HG02885 (cell line): ENCODE measurements at regions not wholly inside any gene's neighbourhood (a gene's known extent, or its start where the extent isn't known, plus 50 kb on each side); places are given as distances from the start of the nearest gene placed in this dataset.
"Not testable (repeated sequence)": the region's sequence is repeated elsewhere in the genome, so short reads cannot be mapped to it uniquely, and the experiment has no call there.

Experiments
- ATAC-seq: cut with Tn5 transposase; IDR thresholded peaks from one replicate; pipeline ENCODE4 v1.9.1; 2021; ENCODE audit warnings: mild to moderate bottlenecking; ENCODE audit not compliant: unreplicated experiment, poor library complexity

DNA sequence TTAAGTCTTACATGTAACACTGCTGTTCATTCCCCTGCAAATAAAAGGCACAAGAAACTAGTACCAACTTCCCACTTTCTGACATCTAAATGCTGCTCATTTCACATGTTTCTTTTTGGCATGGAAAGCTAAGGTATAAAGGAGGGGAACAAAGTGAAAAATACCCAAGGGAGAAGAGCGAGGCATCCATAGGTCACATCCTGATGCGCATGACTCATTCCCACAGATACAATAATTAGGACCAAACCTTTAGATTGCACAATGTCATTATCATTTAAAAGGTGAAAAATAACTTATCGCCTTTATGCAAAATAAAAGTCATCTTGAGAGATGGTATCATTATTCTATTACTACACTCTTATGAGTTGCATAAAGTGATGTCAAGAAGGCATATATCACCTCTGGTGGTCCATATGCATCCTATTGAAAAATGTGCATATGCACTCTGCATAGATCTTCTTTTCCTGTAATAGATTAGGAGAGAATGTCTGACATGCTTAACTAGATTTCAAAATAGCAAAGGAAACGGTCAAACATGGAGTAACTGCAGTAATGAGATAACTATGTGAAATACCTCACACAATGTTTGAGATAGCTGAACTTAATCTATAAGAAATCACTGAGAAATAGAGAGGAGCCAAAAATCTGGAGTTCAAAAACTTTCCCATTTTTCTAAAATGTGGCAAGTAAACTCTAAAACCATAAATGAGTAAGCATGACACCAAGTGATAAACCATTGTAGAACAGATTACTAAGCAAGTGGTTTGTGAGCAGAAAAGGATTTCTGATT lies 382.5 kb upstream of the TMTC1 start:
- no peak for ATAC-seq

DNA sequence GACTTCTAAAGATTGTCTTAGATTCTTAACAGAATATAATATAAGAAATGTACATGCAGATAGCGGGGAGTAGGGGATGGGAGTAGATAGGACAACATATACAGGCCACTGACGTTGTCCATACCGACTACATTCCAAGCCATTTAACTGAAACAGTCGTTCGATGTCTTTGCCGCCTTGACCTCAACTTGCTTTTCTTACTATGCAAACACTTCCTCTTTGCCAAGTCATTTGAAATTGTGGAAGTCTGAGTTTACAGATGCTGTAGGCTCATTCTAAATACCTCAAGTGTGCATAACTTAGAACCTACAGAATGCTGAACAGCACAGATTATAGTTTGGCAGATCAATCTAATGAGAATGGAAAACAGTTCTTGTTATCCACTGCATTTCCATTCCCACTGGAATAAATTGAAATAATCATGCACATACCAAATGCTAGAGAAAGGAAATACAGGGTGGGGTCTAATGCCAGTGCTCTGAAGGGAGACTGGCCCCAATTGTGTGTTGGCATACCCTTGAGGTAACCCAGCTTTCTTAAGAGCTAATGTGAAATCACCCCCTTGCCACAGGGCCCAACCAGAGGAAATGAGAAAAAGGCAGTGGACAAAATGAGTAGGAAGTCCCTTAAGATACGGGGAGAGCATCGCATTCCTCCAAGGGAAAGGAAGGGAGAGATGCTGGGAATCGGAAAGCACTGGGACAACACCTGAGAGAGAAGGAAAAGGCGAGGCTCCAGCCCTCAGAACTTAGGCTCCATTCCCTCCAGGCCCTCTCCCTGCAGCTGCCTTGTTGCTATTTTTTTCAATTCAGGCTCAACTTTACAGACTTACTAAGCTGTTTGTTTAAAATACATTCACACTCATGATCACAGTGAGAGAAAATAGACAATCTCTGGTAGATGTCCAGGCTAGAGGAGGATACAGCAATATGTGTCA lies 380.9 kb upstream of the TMTC1 start:
- ATAC-seq: no peak

DNA sequence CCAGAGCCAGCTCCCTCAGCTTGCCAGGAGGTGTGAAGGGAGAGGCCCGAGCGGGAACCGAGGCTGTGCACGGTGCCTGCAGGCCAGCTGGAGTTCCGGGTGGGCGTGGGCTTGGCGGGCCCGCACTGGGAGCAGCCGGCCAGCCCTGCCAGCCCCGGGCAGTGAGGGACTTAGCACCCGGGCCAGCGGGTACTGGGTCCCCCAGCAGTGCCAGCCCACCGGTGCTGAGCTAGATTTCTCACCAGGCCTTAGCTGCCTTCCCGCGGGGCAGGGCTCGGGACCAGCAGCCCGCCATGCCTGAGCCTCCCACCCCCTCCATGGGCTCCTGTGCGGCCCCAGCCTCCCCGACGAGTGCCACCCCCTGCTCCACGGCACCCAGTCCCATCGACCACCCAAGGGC lies 373.1 kb upstream of the TMTC1 start:
- ATAC-seq: not testable (repeated sequence)

DNA sequence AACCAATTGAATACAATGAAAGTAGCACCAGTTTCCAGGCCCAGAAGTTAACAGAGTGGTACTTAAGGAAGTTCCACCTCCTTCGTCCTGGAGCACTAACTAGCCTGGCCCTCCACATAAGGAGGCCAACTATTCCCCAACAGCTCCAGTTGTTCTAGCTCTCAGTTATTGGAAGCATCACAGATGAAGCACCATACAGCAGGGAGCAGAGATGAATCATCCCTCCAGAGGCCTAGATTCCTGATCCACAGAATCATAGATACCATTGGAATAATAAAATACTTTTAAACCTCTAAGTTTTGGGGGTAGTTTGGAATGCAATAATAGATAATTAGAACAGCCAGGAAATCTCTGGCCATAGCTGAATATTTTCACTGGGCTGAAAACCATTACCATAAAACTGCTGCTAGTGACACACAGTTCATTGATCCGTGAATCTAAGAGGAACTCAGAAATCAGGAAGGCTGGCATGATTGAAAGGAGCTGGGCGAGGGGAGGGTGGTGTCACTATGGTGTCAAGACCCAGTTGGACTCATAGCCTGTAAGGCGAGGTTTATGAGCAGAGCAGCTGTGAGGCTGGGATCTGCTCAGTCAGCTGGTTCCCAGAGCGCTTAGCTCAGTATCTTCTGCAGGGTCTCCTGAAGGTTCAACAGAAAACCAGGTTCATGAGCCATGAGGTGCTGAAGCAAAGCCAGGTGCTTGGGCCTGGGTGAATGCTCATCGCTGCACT lies 371.4 kb upstream of the TMTC1 start:
- ATAC-seq: no peak

DNA sequence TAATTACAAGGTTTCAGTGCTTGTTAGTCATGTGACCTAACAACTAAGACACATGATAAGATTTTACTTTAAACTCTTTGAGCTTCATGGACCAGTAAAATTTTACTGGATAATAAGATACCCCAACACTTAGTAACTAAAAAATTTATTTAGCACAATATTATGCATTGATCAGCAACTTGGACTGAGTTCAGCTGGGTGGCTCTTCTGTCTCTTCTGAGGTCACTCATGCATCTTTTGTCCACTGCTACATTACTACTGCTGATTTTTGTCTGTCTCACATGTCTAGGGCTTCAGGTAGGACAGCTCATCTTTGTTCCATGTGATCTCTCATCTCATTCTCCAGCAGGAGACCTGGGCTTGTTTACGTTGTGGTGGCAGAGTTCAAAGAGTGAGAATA lies 370.2 kb upstream of the TMTC1 start:
- ATAC-seq: no peak

DNA sequence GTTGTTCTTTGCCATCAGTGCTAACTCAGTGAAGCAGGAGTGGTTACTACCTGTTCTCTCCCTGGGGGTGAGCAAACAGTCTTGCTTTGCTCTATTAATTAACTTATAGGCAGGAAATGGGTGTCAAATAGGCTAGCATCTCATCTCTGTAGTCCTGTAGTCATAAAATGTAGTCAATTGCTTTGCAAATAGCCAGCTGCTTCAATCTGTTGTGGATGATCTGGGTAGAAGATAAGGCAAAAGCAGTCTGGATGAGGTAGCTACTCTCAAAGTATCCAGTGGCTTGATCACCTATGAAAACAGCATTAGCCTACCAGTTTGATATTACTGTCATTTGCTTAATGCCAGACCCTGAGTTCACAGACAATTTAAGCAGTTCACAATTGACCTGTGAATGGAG lies 369.0 kb upstream of the TMTC1 start:
- ATAC-seq: no peak

DNA sequence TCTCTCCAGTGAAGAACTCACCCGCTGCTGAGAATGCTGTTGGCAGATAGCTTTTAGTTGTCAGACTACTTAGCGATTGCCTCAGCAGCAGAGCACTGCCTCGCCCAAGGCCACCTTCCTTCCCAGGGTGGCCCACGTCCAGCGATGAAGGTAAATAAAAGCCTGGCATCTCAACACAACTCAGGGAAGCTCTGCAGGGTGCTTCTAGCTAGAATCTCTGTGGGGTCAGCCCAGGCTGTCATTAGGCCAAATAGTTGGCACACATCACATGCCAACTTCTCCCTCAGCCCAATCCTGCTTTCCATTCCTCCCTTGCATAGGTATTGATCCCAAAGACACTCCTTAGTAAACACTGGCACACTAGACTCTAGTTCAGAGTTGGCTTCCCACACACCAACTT lies 368.1 kb upstream of the TMTC1 start:
- no peak for ATAC-seq

DNA sequence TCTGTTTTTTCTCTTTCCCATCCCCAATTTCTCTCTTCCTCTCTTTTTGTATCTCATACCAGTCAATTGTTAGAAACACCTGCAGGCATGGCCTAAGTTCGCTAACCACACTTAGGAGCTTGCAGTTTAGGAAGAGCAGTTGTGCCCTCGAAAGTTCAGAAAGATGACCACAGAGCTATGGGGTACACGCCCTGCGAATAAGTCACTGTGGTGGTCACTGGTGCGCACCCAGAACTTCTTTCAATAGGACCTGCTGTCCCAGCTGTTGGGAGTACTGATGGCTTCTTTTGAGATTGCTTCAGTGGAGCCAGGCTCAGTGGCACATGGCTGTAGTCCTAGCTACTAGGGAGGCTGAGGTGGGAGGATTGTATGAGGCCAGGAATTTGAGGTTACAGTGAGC lies 362.8 kb upstream of the TMTC1 start:
- no peak for ATAC-seq

DNA sequence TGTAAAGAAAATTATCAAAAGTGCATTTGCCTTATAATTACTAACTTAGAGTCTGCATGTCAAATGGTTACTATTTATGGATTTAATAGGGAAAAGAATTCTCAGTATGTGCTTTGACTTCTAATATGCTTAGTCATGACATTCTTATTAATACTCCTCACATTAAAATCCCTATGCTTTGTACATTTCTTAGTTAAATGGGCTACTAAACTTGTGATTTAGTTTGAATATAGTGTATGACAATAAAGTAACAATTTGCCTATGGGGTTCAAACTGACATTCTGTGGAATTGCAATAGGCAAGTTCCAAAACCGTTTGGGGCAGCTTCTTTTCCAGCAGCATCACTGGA lies 361.9 kb upstream of the TMTC1 start:
- ATAC-seq: no peak

DNA sequence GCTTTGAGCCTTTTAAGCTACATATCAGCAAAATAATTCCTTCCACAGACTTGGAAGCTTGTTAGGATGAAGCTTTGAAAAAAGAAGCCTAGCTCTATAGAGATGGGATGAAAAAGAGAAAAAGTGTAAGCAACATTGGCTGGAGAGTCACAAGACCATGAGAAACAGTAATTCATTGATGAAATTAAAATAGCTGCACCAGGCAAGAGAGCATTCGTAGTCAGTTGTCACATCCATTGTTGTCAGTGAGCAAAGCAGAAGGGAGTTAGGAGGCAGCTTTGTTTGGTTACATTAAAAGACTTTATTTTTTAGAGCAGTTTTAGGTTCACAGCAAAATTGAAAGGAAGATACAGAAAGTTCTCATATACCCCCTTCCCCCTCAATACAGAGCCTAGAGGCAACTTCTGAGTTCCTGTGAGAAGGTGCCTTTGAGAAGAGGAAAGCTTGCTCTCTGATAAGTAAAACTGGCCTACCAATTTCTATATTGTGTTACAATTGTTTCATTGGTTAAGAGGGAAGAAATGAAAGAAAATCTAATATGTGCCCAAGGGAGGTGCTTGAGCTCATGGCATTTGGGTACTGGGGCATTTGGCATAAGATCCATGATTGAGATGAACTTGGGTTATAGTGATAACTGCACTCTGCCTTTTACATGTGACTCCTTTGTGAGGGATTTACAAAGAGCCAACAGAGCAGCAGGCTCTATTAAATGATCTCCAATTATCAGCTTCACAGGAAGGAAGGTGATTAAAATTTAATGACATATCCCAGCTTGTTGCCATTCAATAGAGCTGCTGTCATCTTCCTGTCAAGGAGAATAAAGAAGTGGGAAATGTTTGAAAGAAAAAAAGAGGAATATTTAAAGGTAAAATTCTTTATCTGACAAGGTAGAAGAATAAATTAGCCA lies 361.3 kb upstream of the TMTC1 start:
- ATAC-seq: no peak

DNA sequence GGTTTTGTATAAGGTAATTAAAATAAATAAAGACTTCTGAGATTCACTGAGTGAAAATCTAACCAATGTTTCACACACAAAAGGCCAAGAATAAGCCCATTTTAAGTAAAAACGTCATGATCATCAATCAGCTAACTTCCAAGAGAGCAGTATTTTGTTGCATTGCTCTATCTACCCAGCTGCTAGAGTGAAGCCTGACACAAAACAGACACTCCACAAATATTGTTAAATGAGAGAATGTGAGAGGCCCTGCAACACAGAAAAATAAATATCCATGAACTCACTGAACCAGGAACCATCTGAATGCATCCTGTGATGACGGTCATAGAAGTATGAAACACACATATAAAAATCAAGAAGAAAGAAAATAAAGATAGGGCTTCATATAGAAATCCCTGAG lies 358.6 kb upstream of the TMTC1 start:
- no peak for ATAC-seq

DNA sequence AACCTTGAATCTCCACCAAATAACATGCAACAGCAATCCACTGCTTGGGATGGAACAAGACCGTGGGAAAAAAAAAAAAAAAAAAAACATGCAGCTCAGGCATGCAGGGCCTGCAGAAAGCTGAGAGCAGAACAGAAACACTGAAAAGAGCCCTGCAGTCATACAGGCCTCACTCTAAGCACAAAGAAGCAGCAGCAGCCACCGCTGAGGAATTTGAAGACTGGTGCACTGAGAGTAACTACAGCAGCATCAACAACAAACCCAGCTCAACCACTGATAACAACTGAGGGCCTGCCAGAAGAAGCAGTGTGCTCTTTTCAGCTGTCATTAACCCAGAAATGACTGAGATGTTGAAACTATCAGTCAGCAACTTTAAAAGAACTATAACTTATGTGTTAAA lies 354.7 kb upstream of the TMTC1 start:
- ATAC-seq: no peak

DNA sequence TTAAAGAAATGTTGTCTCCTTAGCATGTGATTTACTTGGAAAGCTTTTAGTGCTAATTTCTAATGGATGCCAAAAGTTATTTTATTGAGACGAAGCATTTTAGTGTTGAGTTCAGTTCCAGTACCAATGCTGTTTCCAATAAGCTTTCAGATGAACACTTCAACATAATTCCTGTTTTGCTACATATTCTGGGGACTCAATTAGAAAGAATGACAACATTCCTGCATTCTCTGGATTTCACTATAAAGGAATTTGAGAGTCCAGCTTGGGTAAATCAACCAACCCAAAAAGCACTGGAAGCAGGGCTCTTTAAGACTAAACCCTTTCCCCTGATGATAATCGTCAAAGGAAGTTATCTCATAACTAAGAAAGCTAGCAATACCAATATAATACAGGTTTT lies 353.0 kb upstream of the TMTC1 start:
- no peak for ATAC-seq

DNA sequence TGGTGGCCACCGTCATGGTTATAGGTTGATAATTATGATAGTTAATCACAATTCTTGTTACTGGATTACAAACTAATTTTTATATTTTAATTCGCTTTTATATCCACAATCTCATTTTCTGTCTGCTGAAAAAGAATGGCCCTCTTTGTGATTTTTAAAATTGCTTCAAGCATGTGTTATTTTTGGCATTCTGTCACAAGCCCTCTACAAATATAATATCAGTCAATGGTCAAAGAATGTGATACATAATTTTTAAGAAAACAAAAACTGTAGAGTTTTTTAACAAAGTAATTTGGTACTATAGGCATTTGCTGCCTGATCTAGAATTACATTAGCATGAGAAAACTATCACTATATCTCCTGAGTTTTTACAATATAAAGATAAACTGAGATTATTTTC lies 352.0 kb upstream of the TMTC1 start:
- ATAC-seq: no peak

DNA sequence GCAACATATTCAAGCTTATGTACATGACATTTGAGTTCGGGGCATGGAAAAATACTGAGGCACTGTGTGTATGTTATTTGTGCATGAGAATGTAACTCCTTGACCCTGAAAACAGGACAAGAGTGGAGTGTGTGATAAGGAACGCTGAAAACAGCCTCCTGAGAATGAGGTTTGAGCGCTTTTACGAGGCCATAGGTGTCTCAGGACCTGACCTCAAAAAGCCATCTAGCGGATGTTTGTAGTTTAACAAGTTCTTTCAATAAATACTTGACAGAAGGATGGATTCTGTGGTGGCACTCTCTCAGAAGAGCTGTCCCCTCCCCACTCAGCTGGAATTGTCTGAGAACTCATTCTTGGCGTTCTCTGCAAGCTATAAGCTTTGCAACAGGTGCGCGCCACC lies 350.5 kb upstream of the TMTC1 start:
- ATAC-seq: no peak

DNA sequence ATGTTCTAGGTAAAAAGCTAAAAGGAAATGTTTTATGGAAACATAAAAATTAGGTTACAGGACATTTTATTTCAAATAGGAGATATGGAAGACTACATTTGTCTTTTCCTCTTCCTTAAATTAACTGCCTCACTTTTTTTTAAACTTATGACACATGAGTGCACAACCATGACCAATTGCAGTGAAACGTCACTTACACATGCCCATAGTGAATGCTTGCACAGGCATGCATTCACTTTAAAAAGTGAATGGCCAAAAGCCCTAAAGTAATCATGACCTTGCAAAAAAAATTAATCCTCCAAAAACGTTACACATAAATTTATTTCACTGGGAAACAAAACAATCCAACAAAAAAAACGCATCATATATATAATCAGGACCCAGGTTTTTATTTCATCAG lies 343.2 kb upstream of the TMTC1 start:
- ATAC-seq: no peak

DNA sequence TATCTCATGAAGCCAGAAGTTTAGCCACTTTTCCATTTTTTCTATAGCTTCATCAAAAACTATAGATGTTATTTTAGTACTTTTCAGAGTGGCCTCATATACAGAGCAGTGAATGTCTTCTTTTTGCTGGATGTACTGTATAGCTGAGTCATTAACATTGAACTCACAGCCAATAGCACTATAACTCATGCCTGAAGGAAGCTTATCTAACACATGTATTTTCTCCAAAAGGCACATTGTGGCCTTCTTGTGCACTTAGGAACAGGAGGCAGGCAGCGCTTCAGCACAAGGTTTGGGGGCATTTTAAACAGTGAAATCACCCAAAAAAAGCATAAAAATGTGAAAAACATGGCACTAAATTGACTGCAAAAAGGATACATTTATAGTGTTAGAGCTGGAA lies 336.8 kb upstream of the TMTC1 start:
- ATAC-seq: no peak

DNA sequence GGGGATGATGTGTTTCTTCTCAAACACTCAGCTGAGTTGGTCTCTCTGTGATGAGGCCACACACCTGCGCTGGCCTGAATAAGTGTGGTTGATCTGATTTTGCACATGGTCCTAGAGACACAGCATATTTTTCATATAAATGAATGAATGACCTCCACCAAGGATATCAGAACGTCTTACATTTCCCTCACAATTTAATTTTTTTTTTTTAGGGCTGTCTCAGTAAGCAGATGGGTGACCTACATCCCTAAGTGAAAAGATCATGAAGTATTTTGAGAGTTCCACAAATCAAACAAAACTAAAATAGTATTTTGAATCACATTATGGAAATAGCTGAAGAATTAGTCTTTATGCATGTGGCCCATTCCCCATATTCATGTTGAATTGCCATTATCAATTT lies 333.7 kb upstream of the TMTC1 start:
- no peak for ATAC-seq

DNA sequence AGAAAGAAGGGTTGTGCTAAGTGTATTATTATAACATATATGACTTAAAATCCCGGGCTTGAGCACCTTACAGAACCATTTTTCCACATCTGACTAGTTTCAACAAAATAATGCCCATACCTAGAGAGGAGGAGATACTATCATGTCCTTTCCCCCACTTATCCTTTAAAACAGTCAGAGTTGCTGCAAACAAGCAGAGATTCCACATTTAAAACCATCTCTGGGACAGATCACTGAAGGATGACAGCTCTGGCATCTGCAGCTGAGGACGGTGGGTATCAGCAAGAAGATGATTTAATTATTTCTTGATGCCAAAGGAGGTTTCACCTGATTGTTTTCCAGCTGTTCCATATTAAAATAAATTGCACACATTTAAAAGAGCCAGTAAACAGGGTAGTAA lies 328.0 kb upstream of the TMTC1 start:
- no peak for ATAC-seq

DNA sequence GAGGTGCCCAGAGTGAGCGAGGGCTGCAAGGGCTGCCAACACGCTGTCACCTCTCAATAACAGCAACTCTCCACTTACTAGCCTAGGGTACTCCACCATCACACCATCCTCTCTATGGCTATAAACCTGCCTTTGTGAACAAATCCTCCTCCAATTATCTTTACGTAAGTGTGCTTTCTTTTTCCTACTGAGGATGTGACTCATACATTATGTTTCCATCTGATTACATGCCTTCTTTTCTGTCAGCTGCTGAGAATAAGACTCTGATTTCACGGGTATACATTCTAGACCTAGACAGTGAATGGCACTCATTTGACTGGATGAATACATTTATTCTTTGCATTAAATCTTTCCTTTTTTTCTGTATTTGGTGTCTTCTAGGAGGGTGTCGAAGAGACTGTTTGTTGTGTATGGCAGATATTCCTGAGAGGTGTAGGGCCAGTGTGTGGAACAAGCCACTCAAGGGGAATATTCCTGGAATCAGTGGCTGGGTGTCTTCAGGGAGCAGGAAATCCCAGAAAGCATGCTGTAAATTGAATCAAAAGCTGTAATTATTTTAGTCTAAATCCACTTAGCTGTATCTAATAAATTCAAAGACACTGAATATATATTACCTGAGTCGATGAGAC lies 327.3 kb upstream of the TMTC1 start:
- ATAC-seq: no peak
